Glutamatergic neuron (in vitro differentiated cells): ENCODE measurements at regions not wholly inside any gene's neighbourhood (a gene's known extent, or its start where the extent isn't known, plus 50 kb on each side); places are given as distances from the start of the nearest gene placed in this dataset.

Source experiments
- DNase-seq: peaks from one replicate; pipeline ENCODE4 v3.0.0; 2022
- H3K27ac Mint-ChIP-seq: one replicate; pipeline ENCODE4 v1.8.0; 2020; ENCODE audit warnings: mild to moderate bottlenecking, mixed read lengths, inconsistent platforms; ENCODE audit not compliant: unreplicated experiment
- H3K27me3 Mint-ChIP-seq: one replicate; pipeline ENCODE4 v1.8.0; 2020; ENCODE audit warnings: mild to moderate bottlenecking, moderate library complexity, mixed read lengths, inconsistent platforms; ENCODE audit not compliant: unreplicated experiment
- H3K36me3 Mint-ChIP-seq: one replicate; pipeline ENCODE4 v1.8.0; 2020; ENCODE audit warnings: mild to moderate bottlenecking, mixed read lengths, inconsistent platforms; ENCODE audit not compliant: unreplicated experiment
- H3K4me1 Mint-ChIP-seq: one replicate; pipeline ENCODE4 v1.8.0; 2020; ENCODE audit warnings: mild to moderate bottlenecking, low read depth, mixed read lengths, inconsistent platforms; ENCODE audit not compliant: unreplicated experiment
- H3K4me3 Mint-ChIP-seq: one replicate; pipeline ENCODE4 v1.8.0; 2020; ENCODE audit warnings: mild to moderate bottlenecking, mixed read lengths, inconsistent platforms; ENCODE audit not compliant: unreplicated experiment
- H3K9me3 Mint-ChIP-seq: one replicate; pipeline ENCODE4 v1.8.0; 2020; ENCODE audit warnings: mild to moderate bottlenecking, moderate library complexity, mixed read lengths, inconsistent platforms; ENCODE audit not compliant: unreplicated experiment
- CTCF ChIP-seq: fragments of 200-600 bp; sonication (generic); IDR thresholded peaks from one replicate; pipeline ENCODE4 v1.5.0; 2021; ENCODE audit not compliant: partially characterized antibody, unreplicated experiment

- TF ChIP-seq CTCF = no peak
- DNase-seq = no peak
- no peak overlapping the region for H3K4me3 Mint-ChIP-seq
- no peak overlapping the region for H3K27ac Mint-ChIP-seq
- H3K27me3 Mint-ChIP-seq = peaks cover 10% of the 10 kb centered on the region
- no peaks in the 10 kb centered on the region for H3K4me1 Mint-ChIP-seq
- H3K36me3 Mint-ChIP-seq = no peaks in the 10 kb centered on the region
- H3K9me3 Mint-ChIP-seq = peaks cover 4% of the 10 kb centered on the region
Observed at GRCh38 chr10:47091421-47091820, 180.2 kb downstream of the PTPN20 start.

GRCh38 chr10:47092376-47092775, 181.1 kb downstream of the PTPN20 start:
- no peak for DNase-seq
- H3K4me3 Mint-ChIP-seq = no peak overlapping the region
- no peaks in the 10 kb centered on the region for H3K36me3 Mint-ChIP-seq
- H3K27ac Mint-ChIP-seq = no peak overlapping the region
- H3K27me3 Mint-ChIP-seq = peaks cover 10% of the 10 kb centered on the region
- peaks cover 3% of the 10 kb centered on the region for H3K9me3 Mint-ChIP-seq
- no peak for TF ChIP-seq CTCF
- H3K4me1 Mint-ChIP-seq = no peaks in the 10 kb centered on the region

- peaks cover 10% of the 10 kb centered on the region for H3K27me3 Mint-ChIP-seq
- H3K4me1 Mint-ChIP-seq = no peaks in the 10 kb centered on the region
- peaks cover 2% of the 10 kb centered on the region for H3K9me3 Mint-ChIP-seq
- DNase-seq = no peak
- H3K27ac Mint-ChIP-seq = no peak overlapping the region
- no peaks in the 10 kb centered on the region for H3K36me3 Mint-ChIP-seq
- H3K4me3 Mint-ChIP-seq = no peak overlapping the region
- TF ChIP-seq CTCF = no peak
Observed at GRCh38 chr10:47092831-47093230, 181.6 kb downstream of the PTPN20 start.

- no peak overlapping the region for H3K4me3 Mint-ChIP-seq
Observed at GRCh38 chr10:47094126-47094525, 182.9 kb downstream of the PTPN20 start.

GRCh38 chr10:47094636-47095035, 183.4 kb downstream of the PTPN20 start:
- H3K27me3 Mint-ChIP-seq = peaks cover 10% of the 10 kb centered on the region
- no peak overlapping the region for H3K27ac Mint-ChIP-seq
- H3K36me3 Mint-ChIP-seq = no peaks in the 10 kb centered on the region
- TF ChIP-seq CTCF = no peak
- H3K4me1 Mint-ChIP-seq = no peaks in the 10 kb centered on the region
- no peak for DNase-seq
- H3K4me3 Mint-ChIP-seq = no peak overlapping the region
- peaks cover 3% of the 10 kb centered on the region for H3K9me3 Mint-ChIP-seq

More at GRCh38 chr10:47094126-47094525, 182.9 kb downstream of the PTPN20 start:
- no peak for DNase-seq
- Mint-ChIP-seq H3K9me3 (peaks cover 2% of the 10 kb centered on the region), H3K36me3 (no peaks in the 10 kb centered on the region), H3K4me1 (no peaks in the 10 kb centered on the region), H3K27ac (no peak overlapping the region), H3K27me3 (peaks cover 10% of the 10 kb centered on the region)
- no peak for TF ChIP-seq CTCF
